Hematopoietic multipotent progenitor cell treated with erythropoietin and hydrocortisone succinate and interleukin-3 and kit ligand, for 8 days (in vitro differentiated cells): ENCODE measurements at regions not wholly inside any gene's neighbourhood (a gene's known extent, or its start where the extent isn't known, plus 50 kb on each side); places are given as distances from the start of the nearest gene placed in this dataset.
A peak's percentile ranks its signal among the peaks of the same experiment; 100 is the strongest.
"Not testable (repeated sequence)": the region's sequence is repeated elsewhere in the genome, so short reads cannot be mapped to it uniquely, and the experiment has no call there.

ENCODE experiments used
- DNase-seq: peaks from one replicate; pipeline ENCODE4 v3.0.0-alpha.2; 2015

DNA sequence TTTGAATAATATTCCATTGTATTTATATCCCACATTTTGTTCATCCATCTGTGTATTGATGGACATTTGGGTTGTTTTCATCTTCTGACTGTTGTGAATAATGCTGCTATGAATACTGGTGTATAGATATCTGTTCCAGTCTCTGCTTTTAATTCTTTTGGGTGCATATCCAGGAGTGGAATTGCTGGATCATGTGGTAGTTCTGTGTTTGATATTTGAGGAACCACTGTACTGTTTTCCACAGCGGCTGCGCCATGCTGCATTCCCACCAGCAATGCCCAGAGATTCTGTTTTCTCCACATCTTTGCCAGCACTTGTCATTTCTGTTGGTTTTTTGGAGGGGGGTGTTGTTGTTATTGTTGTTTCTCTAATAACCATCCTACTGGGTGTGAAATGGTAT lies 131.6 kb upstream of the KIF26B start:
- no peak for DNase-seq

DNA sequence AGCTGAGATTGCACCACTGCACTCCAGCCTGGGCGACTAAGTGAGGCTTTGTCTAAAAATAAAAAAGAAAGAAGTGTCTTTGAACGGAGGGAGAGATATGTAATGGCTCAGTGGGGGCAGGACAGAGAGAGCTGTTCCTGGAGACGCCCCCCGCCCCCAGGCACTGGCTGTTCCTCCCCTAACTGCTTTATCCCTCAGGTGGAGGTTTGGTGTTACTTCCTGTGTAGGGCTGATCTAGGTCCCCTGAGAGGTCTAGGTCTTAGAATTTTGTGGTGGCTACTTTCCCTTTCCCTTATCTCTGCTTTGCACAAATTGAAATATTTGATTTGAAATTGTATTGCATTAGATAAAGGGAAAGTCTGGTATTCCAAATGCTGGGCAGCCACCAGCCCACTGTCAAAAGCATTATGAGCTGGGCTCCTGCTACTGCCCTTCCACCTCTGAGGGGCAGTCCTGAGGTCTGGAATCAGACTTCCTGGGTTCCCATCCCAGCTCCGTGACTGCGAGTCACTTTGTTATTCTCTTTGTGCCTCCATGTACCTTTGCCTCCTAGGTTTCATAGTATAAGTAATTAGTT lies 134.8 kb upstream of the KIF26B start:
- peak; percentile 45 for DNase-seq

- no peak for DNase-seq
Observed at GRCh38 chr1:245016700-245017099, 138.1 kb upstream of the KIF26B start.

GRCh38 chr1:245015031-245015430 lies 139.8 kb upstream of the KIF26B start:
- no peak for DNase-seq

DNA sequence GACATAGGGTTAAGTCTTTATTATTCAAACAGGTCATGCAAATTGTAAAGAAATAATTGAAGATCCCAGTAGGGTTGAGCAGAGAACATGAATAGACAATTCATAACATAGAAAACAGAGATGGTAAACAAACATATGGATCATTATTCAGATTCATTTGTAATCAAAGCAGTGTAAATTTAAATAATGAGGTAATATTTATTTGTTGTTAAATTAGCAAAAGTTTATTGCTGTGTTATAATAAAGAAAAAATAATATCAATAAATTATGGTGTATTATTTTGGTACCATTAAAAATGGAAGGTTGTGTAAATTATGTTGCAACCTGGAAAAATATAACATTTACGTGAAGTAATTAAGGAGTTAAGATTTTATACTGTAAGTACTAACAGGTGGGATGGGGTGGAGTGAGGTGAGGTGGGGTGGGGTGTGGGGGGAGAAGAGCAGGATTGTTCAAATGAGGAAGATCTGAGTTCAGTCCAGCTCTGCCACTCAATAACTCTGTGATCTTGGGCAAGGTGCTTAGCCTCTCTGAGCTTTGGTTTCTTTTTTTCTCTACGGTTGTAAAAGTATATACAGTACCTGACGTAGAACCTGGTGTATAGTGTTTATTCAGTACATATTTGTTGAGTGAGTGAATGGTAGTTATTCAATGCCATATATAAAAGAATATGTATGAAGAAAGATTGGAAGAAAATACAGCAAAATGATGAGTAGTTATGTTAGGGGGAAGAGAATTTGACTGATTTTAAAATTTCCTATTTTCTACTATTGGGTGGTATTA lies 140.3 kb upstream of the KIF26B start:
- DNase-seq: no peak

- no peak for DNase-seq
Observed at GRCh38 chr1:245010018-245010614, 144.7 kb upstream of the KIF26B start.

GRCh38 chr1:245008761-245009160 lies 144.4 kb upstream of the HNRNPU start:
- DNase-seq: no peak

DNA sequence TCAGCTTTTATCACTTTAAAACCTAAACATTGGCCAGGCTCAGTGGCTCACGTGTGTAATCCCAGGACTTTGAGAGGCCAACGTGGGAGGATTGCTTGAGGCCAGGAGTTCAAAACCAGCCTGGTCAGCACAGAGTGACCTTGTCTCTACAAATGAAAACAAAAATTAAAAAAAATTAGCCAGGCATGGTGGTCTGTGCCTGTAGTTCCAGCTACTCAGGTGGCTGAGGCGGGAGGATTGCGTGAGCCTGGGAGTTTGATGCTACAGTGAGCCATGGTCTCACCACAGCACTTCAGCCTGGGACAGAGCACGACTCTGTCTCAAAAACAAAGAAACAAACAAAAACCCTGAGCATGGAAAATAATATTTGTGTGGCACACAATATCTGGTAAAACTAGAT lies 143.5 kb upstream of the HNRNPU start:
- no peak for DNase-seq

DNA sequence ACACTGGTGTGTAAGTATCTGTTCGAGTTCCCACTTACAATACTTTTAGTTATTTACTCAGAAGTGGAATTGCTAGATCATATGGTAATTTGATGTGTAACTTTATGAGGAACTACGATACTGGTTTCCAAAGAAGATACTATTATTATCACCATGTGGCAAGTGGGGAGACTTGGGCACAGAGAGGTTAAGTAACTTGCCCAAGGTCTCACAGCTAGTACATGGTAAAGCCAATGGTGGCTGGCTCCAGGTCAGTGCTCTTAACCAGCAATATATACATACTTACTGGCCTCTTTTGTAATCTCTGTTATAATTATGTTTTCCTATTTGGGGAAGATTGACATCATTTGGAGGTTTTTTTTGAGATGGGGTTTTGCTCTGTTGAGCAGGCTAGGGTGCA lies 138.9 kb upstream of the HNRNPU start:
- no peak for DNase-seq

- no peak for DNase-seq
Observed at GRCh38 chr1:245001252-245001651, 136.9 kb upstream of the HNRNPU start.

- no peak for DNase-seq
Observed at GRCh38 chr1:245000872-245001188, 136.5 kb upstream of the HNRNPU start.

DNA sequence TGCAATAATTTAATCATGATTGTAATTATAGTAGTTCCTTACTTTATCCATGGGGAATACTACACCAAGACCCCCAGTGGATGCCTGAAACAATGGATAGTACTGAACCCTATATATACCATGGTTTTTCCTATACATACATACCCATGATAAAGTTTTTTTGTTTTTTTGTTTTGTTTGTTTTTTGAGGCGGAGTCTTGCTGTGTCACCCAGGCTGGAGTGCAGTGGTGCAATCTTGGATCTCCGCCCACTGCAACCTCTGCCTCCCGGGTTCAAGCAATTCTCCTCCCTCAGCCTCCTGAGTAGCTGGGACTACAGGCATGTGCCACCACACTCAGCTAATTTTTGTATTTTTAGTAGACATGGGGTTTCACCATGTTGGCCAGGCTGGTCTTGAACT lies 135.3 kb upstream of the HNRNPU start:
- not testable (repeated sequence) for DNase-seq

GRCh38 chr1:244998717-244999346 lies 134.5 kb upstream of the HNRNPU start:
- no peak for DNase-seq

DNA sequence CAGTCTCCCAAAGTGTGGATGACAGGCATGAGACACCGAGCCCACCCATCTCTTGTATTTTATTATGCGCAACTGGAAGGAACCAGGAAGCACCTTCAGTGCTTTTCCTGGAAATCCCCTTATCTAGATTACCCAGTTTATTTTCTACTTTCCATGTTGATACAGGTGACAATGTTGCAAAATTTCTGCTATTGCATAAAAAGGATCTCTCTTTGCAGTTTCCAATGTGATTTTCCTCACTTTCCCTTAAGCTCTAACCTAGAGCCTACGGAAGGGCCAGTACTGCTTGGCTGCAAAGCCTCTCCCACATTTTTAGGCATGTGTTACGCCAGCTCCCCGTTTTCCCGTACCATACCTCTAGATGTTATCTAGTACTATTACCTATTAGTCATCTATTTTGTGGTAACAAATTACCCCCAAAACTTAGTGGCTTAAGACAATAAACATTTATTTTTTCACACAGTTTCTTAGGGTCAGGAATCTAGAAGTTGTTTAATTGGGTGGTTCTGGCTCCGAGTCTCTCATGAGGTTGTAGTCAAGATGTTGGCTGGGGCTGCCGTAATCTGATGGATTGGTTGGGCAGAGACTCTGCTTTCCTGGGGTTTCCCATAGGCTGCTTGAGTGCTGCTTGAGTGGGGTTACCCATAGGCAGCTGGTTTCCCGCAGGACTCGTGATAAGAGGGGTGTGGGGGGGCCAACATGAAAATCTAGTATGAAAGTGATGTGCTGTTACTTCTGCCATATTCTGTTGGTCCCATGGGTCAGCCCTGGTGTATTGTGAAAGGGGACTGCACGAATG lies 131.5 kb upstream of the HNRNPU start:
- DNase-seq: no peak

DNA sequence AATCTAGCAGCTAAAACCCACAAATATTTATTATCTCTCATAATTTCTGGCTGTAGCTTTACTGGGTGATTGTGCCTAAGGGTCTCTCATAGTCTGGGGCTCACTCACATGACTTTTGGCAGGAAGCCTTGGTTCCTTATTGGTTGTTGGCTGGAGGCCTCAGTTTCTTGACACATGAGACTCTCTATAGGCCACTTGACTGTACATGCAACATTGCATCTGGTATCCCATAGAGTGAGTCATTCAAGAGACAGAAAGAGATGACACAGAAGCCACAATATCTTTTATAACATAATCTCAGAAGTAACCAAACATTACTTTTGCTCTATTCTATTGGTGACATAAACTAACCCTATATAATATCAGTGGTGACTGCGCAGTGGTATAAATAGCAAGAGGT lies 128.5 kb upstream of the HNRNPU start:
- DNase-seq: no peak

DNA sequence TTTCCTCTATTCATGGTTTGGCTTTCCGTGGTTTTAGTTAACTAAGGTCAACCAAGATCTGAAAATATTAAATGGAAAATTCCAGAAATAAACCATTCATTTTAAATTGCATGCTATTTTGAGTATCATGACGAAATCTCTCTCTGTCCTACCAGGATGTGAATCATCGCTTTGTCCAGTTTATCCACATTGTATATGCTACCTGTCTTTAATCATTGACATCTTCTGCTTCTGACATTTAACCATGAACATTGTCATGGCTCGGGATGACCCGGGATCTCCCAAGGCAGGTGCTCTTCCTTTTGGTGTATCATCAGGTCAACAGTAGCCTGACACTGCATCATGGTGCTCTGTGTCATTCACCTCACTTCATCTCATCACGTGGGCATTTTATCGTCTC lies 125.5 kb upstream of the HNRNPU start:
- no peak for DNase-seq

GRCh38 chr1:244988521-244988920 lies 124.2 kb upstream of the HNRNPU start:
- DNase-seq: no peak

- no peak for DNase-seq
Observed at GRCh38 chr1:244980605-244981004, 116.3 kb upstream of the HNRNPU start.

GRCh38 chr1:244974550-244974949 lies 110.2 kb upstream of the HNRNPU start:
- DNase-seq: no peak

- no peak for DNase-seq
Observed at GRCh38 chr1:244974106-244974505, 109.8 kb upstream of the HNRNPU start.

- no peak for DNase-seq
Observed at GRCh38 chr1:244971552-244972216, 107.3 kb upstream of the HNRNPU start.

- peak; percentile 95 for DNase-seq
Observed at GRCh38 chr1:244970744-244971551, 106.6 kb upstream of the HNRNPU start.
